Mammary epithelial cell (primary cell): ENCODE measurements at regions not wholly inside any gene's neighbourhood (a gene's known extent, or its start where the extent isn't known, plus 50 kb on each side); places are given as distances from the start of the nearest gene placed in this dataset.

ENCODE experiments used
- CTCF ChIP-seq, 2 donors: IDR thresholded peaks in 1 of 2; conservative IDR thresholded peaks in 1 of 2; 2 replicates each; pipeline ENCODE4 v1.5.1; 2011 to 2012; ENCODE audit warnings: inconsistent platforms in 2 of 2, low read length in 2 of 2, mild to moderate bottlenecking in 2 of 2, control low read depth in 1 of 2, low read depth in 1 of 2; ENCODE audit not compliant: insufficient read depth in 1 of 2; ENCODE audit errors: extremely low read depth in 1 of 2
- EZH2 ChIP-seq: IDR thresholded peaks from 2 replicates; pipeline ENCODE4 v1.6.1; 2012; ENCODE audit warnings: low read length, inconsistent platforms, borderline replicate concordance

DNA sequence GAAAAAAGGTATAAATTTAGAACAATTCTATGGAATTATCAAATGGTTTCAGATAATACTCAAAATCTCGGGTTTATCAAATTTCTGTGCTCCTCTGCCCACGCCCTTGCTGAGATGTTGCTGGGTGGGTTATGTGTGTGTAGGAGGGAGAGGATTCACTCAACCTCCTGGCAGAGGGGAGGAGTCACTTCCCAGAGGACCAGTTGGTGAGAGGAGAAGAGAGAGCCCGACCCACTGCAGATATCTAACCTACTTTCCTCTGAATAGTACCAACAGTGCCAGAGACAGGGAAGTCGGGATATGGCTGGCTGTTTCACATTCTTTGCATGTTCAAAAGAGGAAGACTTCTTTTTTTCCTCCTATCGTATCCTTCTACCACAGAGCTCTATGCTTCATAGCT lies 187.1 kb upstream of the MAN1A1 start:
- TF ChIP-seq CTCF (conservative IDR thresholded peaks at IDR 0.05 in 1 of 2, IDR thresholded peaks at IDR 0.05 in 1 of 2; ENCODE audit: extremely low read depth in 1 of 2, insufficient read depth in 1 of 2, low read depth in 1 of 2, low read length in 2 of 2) = no peak
- no peak for TF ChIP-seq EZH2
